ENCODE measurements at regions not wholly inside any gene's neighbourhood (a gene's known extent, or its start where the extent isn't known, plus 50 kb on each side); places are given as distances from the start of the nearest gene placed in this dataset.

GRCh38 chr21:17967319-17967718 lies 148.2 kb upstream of the C21orf91 start:
- Histone ChIP-seq H3K27ac (ENCODE audit: insufficient read depth, low read depth, low read length) (no peak overlapping the region), H2AFZ (ENCODE audit: low read depth, low read length) (no peak overlapping the region), H3K4me2 (ENCODE audit: insufficient read depth, low read length) (no peak overlapping the region), H3K9ac (replicated peaks; ENCODE audit: extremely low read depth, insufficient read depth, low read length) (no peak overlapping the region), H3K9me1 (replicated peaks; ENCODE audit: control insufficient read depth, extremely low read depth, insufficient read depth, low read length) (no peaks in the 10 kb centered on the region), H3K4me1 (ENCODE audit: control insufficient read depth, extremely low read depth, insufficient read depth, low read length) (no peaks in the 10 kb centered on the region), H3K9me3 (replicated peaks; ENCODE audit: control insufficient read depth, insufficient read depth, low read length) (no peaks in the 10 kb centered on the region), H3K27me3 (ENCODE audit: control insufficient read depth in 2 of 2, insufficient read depth in 2 of 2, low read length in 2 of 2) (no peaks in the 10 kb centered on the region), H3K79me2 (ENCODE audit: control insufficient read depth, insufficient read depth, low read length) (no peaks in the 10 kb centered on the region), H3K36me3 (ENCODE audit: control insufficient read depth in 2 of 2, extremely low read depth in 1 of 2, insufficient read depth in 2 of 2, low read length in 2 of 2) (no peaks in the 10 kb centered on the region), H3K4me3 (replicated peaks in 1 of 3; ENCODE audit: insufficient read depth in 1 of 3, low read depth in 1 of 3, low read length in 3 of 3) (no peak overlapping the region), H4K20me1 (replicated peaks; ENCODE audit: control insufficient read depth, extremely low read depth, insufficient read depth, low read length) (no peaks in the 10 kb centered on the region)
- FAIRE-seq, result no peak
- intact Hi-C loops (cut with micrococcal nuclease) (no loop called here), dilution Hi-C loops (cut with MboI; ENCODE audit: extremely low pct_ligation_motif_present, low sequenced_read_pairs) (no loop called here)
- DNase-seq (ENCODE audit: low read depth, low spot score), result no peak
- ChIA-PET POLR2A (no interaction called here), CTCF (no interaction called here)
- TF ChIP-seq JUN (IDR thresholded peaks at IDR 0.05; ENCODE audit: borderline replicate concordance, insufficient read depth, insufficient read length, low read depth), result no peak
- TF ChIP-seq, protein P1, sequence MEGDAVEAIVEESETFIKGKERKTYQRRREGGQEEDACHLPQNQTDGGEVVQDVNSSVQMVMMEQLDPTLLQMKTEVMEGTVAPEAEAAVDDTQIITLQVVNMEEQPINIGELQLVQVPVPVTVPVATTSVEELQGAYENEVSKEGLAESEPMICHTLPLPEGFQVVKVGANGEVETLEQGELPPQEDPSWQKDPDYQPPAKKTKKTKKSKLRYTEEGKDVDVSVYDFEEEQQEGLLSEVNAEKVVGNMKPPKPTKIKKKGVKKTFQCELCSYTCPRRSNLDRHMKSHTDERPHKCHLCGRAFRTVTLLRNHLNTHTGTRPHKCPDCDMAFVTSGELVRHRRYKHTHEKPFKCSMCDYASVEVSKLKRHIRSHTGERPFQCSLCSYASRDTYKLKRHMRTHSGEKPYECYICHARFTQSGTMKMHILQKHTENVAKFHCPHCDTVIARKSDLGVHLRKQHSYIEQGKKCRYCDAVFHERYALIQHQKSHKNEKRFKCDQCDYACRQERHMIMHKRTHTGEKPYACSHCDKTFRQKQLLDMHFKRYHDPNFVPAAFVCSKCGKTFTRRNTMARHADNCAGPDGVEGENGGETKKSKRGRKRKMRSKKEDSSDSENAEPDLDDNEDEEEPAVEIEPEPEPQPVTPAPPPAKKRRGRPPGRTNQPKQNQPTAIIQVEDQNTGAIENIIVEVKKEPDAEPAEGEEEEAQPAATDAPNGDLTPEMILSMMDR (IDR thresholded peaks at IDR 0.05; ENCODE audit: extremely low read depth in 1 of 2, insufficient read depth in 1 of 2, low read depth in 1 of 2, low read length in 2 of 2), result no peak
- no peak for TF ChIP-seq GATA2 (IDR thresholded peaks at IDR 0.05; ENCODE audit: insufficient read depth, insufficient read length, low read depth, low read length)
- TF ChIP-seq POLR2A (IDR thresholded peaks at IDR 0.05; ENCODE audit: low read depth, low read length), result no peak
- TF ChIP-seq EZH2 (IDR thresholded peaks at IDR 0.05; ENCODE audit: borderline replicate concordance, low read depth, low read length, severe bottlenecking), result no peak
- TF ChIP-seq, protein P2, sequence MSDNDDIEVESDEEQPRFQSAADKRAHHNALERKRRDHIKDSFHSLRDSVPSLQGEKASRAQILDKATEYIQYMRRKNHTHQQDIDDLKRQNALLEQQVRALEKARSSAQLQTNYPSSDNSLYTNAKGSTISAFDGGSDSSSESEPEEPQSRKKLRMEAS (IDR thresholded peaks at IDR 0.05; ENCODE audit: insufficient read depth, insufficient read length), result no peak
- no peak for TF ChIP-seq FOS (IDR thresholded peaks at IDR 0.05; ENCODE audit: borderline replicate concordance, insufficient read depth, low read length)
- TF ChIP-seq MYC (IDR thresholded peaks at IDR 0.05; ENCODE audit: low read depth, low read length), result no peak
- TF ChIP-seq POLR2AphosphoS5 (IDR thresholded peaks at IDR 0.05; ENCODE audit: insufficient read depth, low read depth, low read length), result no peak
- no TSS peak for BruUV-seq (replicated peaks)

Measured in endothelial cell of umbilical vein (primary cell).